ENCODE measurements at regions not wholly inside any gene's neighbourhood (a gene's known extent, or its start where the extent isn't known, plus 50 kb on each side); places are given as distances from the start of the nearest gene placed in this dataset.

DNA sequence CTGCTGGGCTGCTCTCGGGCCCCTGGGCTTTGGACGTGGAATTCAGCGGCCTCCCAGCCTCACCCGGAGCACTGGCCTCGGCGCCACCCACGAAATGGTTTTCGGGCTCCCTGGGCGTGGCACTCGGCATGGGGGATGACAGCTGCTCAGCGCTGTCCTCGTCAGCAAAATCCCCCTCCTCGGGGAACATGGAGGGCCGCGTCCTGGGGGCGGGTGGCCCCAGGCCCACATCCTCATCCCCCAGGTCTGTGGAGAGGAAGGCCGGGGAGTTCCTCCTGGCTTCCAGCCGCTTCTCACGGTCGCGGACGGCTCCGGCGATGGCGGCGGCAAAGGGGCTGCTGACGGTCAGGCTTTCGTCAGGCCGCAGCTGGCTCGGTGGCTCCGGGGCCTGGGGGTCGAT lies 88.4 kb downstream of the CTTN start:
- FAIRE-seq = no peak
- no peak for TF ChIP-seq POLR2A (IDR thresholded peaks at IDR 0.05; ENCODE audit: low read depth, low read length)
- DNase-seq (ENCODE audit: insufficient read length, low spot score) = no peak

DNA sequence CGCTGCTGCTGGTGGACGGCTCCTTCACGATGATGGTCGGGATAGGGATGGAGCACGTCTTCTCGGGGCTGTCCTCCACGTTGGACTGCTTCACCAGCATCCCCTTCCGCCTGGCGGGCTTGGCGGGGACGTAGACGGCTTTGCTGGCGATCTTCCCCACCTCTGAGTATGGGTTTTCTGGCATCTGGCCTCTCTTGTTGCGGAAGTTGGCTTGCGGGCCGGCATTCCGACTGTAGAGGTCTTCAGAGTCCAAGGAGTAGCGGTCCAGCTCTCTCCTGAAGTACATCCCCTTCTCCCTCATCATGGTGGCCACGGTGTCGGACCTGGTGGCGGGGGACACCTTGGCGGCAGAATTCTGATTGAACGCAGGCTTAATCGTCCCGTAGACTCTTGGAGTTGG lies 88.8 kb downstream of the CTTN start:
- FAIRE-seq (no peak), DNase-seq (ENCODE audit: insufficient read length, low spot score) (no peak)
- no peak for TF ChIP-seq POLR2A (IDR thresholded peaks at IDR 0.05; ENCODE audit: low read depth, low read length)

DNA sequence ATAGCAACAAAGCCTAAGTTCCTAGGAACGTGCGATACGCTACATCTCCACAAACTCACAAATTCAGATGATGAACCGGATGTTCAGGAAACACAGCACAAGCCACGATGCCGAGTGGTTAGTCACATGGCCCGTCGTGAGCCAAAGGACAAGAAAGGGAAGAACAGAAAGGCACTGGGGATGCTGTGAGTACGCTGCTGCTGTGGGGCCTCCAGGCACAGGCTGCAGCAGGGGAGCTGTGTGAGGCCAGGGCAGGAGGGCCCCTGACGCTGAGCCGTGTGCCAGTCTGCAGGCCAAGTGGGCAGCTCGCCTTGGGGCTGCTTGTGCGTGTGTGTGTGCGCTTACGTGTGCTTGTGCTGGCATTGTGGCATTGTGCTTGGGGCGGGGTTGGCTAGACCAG lies 89.4 kb downstream of the CTTN start:
- FAIRE-seq (no peak), DNase-seq (ENCODE audit: insufficient read length, low spot score) (no peak)
- no peak for TF ChIP-seq POLR2A (IDR thresholded peaks at IDR 0.05; ENCODE audit: low read depth, low read length)

DNA sequence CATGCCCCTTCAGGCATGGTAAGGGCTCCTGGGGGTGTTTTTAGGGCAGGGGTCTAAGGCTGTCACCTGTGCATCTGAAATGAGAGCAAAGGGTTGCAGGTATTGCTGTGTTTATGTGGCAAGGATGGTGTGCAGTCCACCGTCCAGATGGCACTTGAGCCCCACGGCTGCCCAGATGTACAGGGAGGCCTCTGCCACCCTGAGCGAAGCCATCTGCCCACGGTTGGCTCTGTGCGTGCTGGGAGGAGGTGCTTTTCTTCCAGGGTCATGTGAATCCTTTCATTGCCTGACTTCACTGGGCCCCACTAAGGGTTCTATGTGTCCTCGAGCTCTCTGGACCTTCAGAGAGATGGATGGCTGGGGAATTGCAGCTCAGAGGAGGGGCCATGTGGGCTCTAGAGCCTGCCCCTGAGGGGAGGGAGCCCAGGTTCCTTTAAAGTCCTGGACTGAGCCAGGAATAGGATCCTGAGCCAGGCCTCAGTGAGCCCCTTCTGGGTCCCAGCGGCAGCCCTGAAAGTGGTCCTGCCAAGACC lies 89.9 kb downstream of the CTTN start:
- no peak for FAIRE-seq
- no peak for TF ChIP-seq POLR2A (IDR thresholded peaks at IDR 0.05; ENCODE audit: low read depth, low read length)
- no peak for DNase-seq (ENCODE audit: insufficient read length, low spot score)

GRCh38 chr11:70489276-70489675 lies 90.9 kb downstream of the CTTN start:
- TF ChIP-seq POLR2A (IDR thresholded peaks at IDR 0.05; ENCODE audit: low read depth, low read length) = no peak
- DNase-seq (ENCODE audit: insufficient read length, low spot score) = no peak
- FAIRE-seq = no peak

DNA sequence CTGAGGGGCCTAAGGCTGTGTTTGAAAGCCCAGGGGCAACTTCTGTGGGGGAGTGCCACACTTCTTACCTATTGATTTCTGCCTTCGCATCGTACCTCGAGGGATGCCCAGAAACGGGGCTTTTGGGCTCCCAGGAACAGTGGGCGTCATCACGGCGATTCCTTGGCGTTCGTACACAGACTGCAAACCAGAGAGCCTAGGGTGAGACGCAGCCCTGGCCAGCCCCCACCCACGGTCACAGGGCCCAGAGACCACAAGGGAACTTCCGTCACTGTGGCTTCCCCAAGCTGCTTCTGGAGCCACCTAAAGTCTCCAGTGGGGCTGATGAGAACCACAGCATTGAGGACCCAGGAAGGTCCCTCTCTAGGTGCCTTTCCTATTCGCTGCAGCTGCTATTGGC lies 91.9 kb downstream of the CTTN start:
- FAIRE-seq (no peak), DNase-seq (ENCODE audit: insufficient read length, low spot score) (no peak)
- no peak for TF ChIP-seq POLR2A (IDR thresholded peaks at IDR 0.05; ENCODE audit: low read depth, low read length)

- no peak for TF ChIP-seq POLR2A (IDR thresholded peaks at IDR 0.05; ENCODE audit: low read depth, low read length)
- DNase-seq (ENCODE audit: insufficient read length, low spot score) = no peak
- FAIRE-seq = no peak
Measured at GRCh38 chr11:70490723-70491558, 92.6 kb downstream of the CTTN start.

DNA sequence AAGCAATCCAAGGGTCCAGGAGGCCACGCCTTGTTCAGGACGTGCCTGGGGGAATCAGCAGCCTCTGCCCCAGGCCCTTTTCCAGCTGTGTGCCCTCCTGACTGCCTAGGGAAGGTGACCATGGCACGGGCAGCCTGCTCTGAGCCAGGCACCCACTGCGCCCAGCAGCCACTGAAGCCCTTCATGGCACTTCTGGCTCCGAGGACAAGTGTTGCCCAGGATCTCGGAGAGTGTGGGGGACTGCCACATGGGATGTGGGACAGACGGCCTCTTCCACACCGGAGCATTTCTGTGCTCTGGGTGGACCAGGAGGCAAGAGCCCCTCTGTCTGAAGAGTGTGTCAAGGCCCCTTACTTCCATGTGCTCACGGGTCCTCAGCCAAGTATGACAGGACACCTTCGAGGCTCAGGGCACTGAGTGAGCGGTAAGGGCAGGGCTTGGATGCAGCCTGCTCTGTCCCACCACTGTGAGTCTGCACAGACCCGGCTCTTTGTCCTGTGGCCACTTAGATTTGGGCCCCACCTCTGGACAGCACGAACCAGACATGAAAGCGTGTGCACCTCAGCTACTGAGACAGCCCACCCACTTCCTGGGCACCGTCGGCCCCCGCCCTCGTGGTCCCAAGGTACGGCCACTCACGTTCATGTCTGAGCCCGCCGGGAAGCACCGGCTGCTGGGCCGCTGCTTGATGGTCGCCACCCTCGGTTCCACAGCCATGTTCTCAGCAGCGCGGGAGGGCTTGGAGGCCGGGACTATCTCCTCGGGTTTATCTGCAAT lies 93.6 kb downstream of the CTTN start:
- DNase-seq (ENCODE audit: insufficient read length, low spot score) = no peak
- FAIRE-seq = no peak
- TF ChIP-seq POLR2A (IDR thresholded peaks at IDR 0.05; ENCODE audit: low read depth, low read length) = no peak

- DNase-seq (ENCODE audit: insufficient read length, low spot score) = no peak
- FAIRE-seq = no peak
- TF ChIP-seq POLR2A (IDR thresholded peaks at IDR 0.05; ENCODE audit: low read depth, low read length) = no peak
Measured at GRCh38 chr11:70493089-70493474, 94.8 kb downstream of the CTTN start.

GRCh38 chr11:70493891-70494290 lies 95.6 kb downstream of the CTTN start:
- DNase-seq (ENCODE audit: insufficient read length, low spot score) = no peak
- FAIRE-seq = no peak
- TF ChIP-seq POLR2A (IDR thresholded peaks at IDR 0.05; ENCODE audit: low read depth, low read length) = no peak

DNA sequence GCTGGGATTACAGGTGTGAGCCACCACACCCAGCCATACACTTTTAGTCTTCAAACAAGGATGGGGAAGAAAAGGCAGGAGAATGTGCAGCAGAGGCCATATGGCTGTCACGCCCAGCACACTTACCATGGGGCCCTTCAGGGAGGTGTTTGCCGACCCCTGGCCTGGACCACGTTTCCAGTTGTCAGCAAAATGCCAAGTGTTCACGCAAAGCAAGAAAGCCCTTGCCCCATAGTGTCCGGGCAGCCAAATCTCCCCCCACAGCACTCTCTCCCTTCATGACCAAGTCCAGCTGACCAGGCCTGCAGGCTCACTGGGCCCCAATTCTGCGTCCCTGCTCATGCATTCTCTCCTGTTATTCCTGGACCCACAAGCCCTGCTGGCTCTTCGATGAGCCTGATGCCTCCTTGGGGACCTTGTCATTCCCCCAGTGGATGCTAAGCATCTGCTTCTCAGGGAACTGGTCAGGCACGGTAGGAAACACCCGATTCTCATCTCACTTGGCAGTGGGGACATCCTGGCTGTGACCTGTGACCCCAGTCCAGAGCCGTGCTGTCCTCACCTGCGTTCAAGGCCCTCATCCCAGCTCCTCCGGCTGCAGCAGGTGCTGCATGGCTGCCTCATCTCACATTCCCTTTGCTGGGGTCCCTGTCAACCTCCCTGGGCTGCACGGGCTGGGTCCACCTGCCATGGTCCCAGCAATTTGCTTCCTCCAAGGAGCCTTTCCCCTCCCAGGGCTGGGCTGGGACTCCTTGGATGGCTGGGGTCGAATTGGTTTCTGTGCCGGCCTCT lies 96.4 kb downstream of the CTTN start:
- FAIRE-seq (no peak), DNase-seq (ENCODE audit: insufficient read length, low spot score) (no peak)
- TF ChIP-seq POLR2A (IDR thresholded peaks at IDR 0.05; ENCODE audit: low read depth, low read length) = no peak

DNA sequence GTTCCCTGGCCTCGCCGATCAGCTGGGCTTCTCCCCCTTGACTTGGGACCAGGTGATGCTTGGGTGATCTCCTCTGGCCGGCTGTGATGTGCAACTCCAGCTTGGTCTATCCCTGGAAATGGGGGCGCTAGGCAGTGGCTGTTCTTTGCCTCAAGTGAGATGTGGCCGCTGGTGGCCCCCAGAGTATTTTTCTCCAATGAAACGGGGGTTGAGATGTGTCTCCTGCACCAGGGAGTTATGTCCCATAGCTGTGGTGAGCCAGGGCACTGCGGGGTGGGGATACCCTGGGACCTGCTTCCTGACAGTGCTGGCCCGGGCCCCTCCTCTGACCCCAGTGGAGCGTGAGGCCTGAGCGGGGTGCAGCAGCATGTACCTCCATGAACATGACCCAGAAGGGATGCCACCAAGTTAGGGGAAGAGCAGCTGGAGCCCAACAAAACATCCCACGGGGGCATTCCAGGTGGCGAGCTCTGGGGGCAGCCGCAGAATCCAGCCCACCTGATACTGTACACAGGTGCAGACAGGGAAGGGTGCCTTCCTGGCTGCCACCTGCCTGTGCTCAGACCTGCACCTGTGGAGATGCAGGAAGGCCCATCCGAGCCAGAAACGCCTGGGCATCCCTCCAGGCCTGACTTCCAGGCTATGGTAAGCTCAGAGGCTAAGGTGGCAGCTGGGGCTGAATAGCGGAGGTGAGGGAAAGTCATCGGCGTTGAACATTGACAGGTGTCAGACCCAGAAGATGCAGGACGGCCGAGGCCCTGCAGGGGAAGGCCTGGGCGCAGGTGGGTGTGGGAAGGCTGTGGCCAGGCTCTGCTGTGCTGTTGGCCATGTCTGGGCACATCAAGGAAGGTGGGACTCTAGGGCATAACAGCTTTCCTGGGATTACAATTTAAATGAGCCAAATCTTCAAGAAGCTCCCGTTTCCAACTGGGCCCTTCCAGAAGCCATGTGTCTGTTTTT lies 97.3 kb downstream of the CTTN start:
- TF ChIP-seq POLR2A (IDR thresholded peaks at IDR 0.05; ENCODE audit: low read depth, low read length) = no peak
- DNase-seq (ENCODE audit: insufficient read length, low spot score) (no peak), FAIRE-seq (no peak)
